ENCODE measurements at regions not wholly inside any gene's neighbourhood (a gene's known extent, or its start where the extent isn't known, plus 50 kb on each side); places are given as distances from the start of the nearest gene placed in this dataset.

DNA sequence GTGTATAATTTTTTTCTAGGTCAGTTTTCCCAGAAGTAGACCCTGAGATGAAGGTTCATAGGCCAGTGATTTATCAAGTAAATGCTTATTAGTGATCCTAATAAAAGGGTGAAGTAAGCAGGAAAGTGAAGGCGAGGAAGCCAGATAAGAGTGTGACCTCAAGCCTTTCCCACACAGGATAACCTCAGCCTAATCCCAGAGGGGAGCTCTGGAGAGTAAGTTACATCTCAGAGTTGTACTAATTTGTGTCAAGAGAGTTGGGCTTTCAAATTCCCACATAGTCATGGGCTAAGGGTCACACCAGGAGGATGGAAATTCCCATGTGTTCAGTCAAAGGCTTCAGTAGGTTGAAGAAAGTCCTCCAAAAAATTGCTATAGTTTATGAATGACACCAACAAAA lies 191.4 kb downstream of the ADGRA3 start:
- TF ChIP-seq, protein P1, sequence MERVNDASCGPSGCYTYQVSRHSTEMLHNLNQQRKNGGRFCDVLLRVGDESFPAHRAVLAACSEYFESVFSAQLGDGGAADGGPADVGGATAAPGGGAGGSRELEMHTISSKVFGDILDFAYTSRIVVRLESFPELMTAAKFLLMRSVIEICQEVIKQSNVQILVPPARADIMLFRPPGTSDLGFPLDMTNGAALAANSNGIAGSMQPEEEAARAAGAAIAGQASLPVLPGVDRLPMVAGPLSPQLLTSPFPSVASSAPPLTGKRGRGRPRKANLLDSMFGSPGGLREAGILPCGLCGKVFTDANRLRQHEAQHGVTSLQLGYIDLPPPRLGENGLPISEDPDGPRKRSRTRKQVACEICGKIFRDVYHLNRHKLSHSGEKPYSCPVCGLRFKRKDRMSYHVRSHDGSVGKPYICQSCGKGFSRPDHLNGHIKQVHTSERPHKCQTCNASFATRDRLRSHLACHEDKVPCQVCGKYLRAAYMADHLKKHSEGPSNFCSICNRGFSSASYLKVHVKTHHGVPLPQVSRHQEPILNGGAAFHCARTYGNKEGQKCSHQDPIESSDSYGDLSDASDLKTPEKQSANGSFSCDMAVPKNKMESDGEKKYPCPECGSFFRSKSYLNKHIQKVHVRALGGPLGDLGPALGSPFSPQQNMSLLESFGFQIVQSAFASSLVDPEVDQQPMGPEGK (CRISPR knock-in tag; IDR thresholded peaks at IDR 0.05; ENCODE audit: borderline replicate concordance): no peak
- TF ChIP-seq GLIS3 (CRISPR knock-in tag; IDR thresholded peaks at IDR 0.05): no peak
- no peak for TF ChIP-seq ZNF70 (CRISPR knock-in tag; IDR thresholded peaks at IDR 0.05)
- no peak for TF ChIP-seq ZNF8 (CRISPR knock-in tag; IDR thresholded peaks at IDR 0.05)
- TF ChIP-seq ZC3H10 (CRISPR knock-in tag; IDR thresholded peaks at IDR 0.05): no peak
